Right forelimb (tissue), 1 donor: ENCODE measurements at regions not wholly inside any gene's neighbourhood (a gene's known extent, or its start where the extent isn't known, plus 50 kb on each side); places are given as distances from the start of the nearest gene placed in this dataset.
A peak's percentile ranks its signal among the peaks of the same experiment; 100 is the strongest.

ENCODE experiments used
- DNase-seq: peaks from one replicate; pipeline ENCODE4 v3.0.0-alpha.2; 2018

GRCh38 chr6:157756708-157757429, 66.2 kb upstream of the SNX9 start:
- peak; percentile 89 for DNase-seq

GRCh38 chr6:157757430-157758403, 65.3 kb upstream of the SNX9 start:
- no peak for DNase-seq

- DNase-seq = no peak
Observed at GRCh38 chr6:157758516-157759023, 64.5 kb upstream of the SNX9 start.

- DNase-seq = no peak
Observed at GRCh38 chr6:157759028-157759427, 64.0 kb upstream of the SNX9 start.

GRCh38 chr6:157760137-157760536, 62.9 kb upstream of the SNX9 start:
- no peak for DNase-seq

GRCh38 chr6:157760589-157761330, 62.3 kb upstream of the SNX9 start:
- no peak for DNase-seq

GRCh38 chr6:157761331-157761921, 61.6 kb upstream of the SNX9 start:
- no peak for DNase-seq

- no peak for DNase-seq
Observed at GRCh38 chr6:157761926-157762325, 61.1 kb upstream of the SNX9 start.

- no peak for DNase-seq
Observed at GRCh38 chr6:157762636-157763035, 60.4 kb upstream of the SNX9 start.

- DNase-seq = no peak
Observed at GRCh38 chr6:157763129-157763903, 59.7 kb upstream of the SNX9 start.

- no peak for DNase-seq
Observed at GRCh38 chr6:157763904-157764177, 59.2 kb upstream of the SNX9 start.

GRCh38 chr6:157764178-157765068, 58.6 kb upstream of the SNX9 start:
- DNase-seq = peak; percentile 77

GRCh38 chr6:157766901-157767774, 55.9 kb upstream of the SNX9 start:
- DNase-seq = no peak

GRCh38 chr6:157767775-157768156, 55.3 kb upstream of the SNX9 start:
- no peak for DNase-seq

- DNase-seq = no peak
Observed at GRCh38 chr6:157768304-157768703, 54.7 kb upstream of the SNX9 start.

- no peak for DNase-seq
Observed at GRCh38 chr6:157768863-157769551, 54.0 kb upstream of the SNX9 start.

GRCh38 chr6:157769776-157770426, 53.1 kb upstream of the SNX9 start:
- DNase-seq = no peak

- no peak for DNase-seq
Observed at GRCh38 chr6:157770946-157771345, 52.1 kb upstream of the SNX9 start.

- no peak for DNase-seq
Observed at GRCh38 chr6:157772820-157773219, 50.2 kb upstream of the SNX9 start.
